ENCODE measurements at regions not wholly inside any gene's neighbourhood (a gene's known extent, or its start where the extent isn't known, plus 50 kb on each side); places are given as distances from the start of the nearest gene placed in this dataset.

DNA sequence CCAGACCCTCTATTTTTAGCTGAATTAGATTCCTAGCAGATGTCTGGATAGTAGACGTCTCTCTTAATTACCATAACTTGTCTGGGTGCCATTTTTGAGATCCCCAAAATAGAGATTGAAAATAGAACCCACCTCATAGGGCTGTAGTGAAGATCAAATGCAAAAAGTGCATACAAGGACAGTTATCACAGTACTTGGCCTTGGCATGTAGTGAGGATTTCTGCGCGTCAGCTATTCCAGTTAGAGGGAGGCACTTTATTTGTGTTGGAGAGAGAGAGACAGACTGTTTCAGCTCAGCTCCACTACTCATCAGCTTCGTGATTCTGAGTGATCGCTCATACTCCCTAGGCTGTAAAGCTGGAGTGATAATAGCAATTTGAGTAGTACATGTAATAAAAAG, 59.6 kb upstream of the CDH13 start:
- DNase-seq (ENCODE audit: low spot score) = no peak

DNA sequence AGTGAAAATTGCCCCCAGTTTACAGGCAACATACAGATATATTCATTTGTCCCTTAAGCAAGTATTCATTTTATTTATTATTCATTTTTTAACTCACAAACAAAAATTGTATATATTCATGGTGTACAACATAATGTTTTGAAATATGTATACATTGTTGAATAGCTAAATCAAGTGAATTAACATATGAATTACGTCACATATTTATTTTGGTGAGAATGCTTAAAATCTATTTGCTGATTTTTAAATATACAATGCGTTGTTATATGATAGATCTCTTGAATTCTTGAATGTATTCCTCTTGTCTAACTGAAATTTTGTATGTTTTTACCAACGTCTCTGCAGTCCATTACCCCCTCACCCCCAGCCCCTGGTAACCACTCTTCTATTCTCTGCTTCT, 63.4 kb upstream of the CDH13 start:
- DNase-seq (ENCODE audit: low spot score) = no peak

DNA sequence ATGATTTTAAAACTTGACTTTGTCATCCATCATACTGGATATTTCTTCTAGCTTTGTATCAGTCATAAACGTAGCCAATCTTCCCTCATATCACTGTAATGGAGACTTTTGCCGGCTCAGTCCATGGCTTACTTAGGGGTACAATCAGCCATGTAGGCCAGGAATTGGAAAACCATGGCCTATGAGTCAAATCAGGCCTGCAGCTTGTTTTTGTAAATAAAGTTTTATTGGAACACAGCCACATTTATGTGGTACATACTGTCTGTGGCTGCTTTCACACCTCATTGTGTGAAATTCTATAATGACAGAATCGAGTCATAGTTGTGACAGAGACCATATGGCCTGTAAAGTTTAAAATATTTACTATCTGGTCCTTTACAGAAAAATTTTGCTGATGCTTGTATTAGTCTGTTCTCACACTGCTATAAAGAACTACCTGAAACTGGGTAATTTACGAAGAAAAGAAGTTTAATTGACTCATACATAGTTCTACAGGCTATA, 64.5 kb upstream of the CDH13 start:
- DNase-seq (ENCODE audit: low spot score) = no peak

DNA sequence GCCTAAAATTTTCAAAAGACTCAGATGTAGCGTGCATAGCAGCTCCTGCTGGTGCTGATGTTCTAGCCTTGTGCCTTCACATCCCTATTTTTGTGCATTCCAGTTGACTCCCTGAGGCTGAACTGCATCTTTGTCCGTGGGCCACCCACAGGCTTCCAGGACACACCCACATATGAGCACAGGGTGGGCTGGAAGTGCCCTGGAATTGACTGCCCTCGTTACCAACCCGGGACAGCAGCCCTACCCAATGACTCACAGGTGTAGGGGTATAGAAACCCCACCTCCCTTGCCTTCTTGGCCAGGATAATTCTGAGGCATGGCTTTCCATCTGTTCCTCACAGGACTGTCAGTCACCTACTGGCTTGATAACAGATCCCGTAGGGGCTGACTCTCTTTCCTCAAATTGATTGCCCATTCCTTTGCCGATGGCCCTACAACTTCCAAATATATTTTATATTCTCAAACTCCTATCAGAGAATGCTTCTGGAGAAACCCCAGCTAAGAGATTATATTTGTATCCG, 65.9 kb upstream of the CDH13 start:
- DNase-seq (ENCODE audit: low spot score) = no peak

DNA sequence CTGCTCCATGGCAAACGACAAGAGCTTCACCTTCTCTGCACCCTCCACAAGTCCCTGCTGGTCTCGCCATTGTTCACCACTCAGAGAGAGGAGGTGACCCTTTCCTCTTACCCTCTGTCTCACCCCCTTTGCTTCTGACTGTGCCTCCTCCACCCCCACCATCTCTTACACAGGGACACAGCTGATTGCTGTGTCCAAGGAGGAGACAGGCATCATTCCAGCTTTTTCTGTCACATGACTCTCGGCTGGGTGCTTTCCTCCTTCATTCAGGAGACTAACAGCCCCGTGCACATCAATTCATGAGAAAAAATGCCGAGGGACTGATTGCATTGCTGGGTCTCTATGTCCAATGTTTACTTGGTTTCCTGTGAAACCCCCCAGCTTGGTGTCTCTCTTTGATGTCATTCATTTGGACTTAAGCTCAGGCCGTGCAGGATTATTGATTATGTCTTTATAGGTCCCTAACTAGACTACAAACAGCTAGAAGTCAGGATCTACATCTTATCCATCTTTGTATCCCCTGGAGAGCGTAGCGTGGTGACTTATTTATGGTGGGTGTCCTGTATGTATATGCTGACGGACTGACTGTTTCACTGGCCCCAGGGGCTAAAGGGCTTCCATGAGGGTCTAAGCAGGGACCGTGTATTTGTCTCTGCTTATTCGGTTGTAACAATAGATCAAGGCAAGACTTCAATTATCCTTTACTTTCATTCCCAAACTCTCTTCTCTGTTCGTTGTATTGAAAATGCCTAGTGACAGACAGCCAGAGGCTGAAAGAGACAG, 82.2 kb upstream of the CDH13 start:
- DNase-seq (ENCODE audit: low spot score) = no peak

DNA sequence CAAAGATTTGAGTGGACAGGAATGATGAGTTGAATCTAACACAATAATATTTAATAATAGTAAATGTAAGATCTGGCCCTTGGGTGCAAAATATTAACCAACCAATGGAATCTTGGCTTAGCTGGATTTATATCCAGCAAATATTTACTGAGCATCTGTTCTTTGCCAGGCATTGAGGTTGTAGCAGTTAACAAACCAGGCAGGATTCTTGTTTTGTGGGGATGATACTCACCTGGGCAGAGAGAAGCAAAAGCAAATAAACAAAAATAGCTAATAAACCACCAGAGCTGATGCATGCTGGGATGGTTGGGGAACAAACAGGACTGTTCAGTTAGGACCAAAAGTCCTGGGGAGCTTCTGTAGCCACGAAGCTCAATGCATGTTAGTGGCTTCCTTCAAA, 84.1 kb upstream of the CDH13 start:
- no peak for DNase-seq (ENCODE audit: low spot score)

DNA sequence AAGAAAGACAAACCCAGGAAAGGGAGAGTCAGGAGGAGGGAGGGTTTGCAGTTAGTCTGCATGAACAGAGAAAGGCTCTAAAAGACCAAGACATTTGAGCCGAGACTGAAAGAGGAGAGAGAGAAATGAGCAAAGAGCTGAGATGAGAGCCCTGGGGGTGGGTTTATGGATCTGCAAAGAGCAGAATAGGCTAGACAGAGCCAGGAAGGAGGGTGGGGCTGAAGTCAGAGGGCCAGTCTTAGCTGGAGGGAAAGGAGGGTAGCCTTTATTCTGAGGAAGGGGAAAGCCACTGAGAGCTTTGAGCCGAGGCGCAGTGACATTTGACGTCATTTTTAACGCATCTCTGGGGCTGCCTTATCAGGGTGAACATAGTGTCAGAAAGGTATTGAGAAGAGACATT, 85.7 kb upstream of the CDH13 start:
- DNase-seq (ENCODE audit: low spot score) = no peak

DNA sequence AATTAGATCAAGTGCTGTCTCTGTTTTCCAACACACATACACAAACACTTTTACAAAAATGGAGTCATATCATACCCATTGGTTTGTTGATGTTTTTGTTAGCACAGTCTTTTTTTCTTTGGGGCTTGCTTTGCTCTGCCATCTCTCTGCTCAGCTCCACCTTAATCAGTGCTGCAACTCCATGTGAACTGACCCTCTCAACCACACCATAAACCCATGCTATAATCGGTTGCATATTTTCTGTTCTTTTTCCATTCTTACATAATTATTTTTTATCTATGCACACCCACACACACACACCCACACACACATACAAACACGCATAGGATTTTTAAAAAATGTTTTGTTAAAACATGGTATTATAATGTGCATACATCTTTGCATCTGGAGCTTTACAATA, 91.0 kb upstream of the CDH13 start:
- no peak for DNase-seq (ENCODE audit: low spot score)

DNA sequence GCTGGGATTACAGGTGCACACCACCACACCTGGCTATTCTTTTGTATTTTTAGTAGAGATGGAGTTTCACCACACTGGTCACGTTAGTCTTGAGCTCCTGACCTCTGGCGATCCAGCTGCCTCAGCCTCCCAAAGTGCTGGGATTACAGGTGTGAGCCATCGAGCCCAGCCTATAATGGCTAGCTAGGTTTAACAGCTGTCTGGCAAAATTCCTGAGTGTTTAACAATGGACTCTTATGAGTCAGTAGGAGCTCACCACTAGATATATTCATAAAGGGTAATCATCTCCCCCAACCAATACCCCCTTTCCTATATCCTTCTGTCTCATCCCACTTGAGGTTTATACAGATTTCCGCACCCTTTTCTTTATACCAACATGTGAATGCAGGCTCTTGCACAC, 91.5 kb upstream of the CDH13 start:
- no peak for DNase-seq (ENCODE audit: low spot score)

DNA sequence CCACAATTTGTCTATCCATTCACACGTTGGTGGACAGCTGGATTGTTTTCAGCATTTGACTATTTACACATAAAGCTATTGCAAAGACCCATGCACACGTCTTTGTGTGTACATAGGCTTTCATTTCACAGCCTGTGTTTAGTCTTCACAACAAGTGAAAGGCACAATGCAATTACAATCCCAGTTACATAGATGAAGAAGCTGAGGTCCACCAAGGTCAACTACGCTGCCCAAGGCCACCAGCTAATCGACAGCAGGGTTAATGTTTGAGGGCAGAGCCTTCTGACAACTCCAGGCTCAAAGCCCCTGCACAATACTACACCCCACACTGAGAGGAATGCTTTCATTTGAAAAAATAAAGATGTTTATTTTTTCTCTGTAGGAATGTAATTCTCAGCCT, 93.6 kb upstream of the CDH13 start:
- DNase-seq (ENCODE audit: low spot score) = no peak

DNA sequence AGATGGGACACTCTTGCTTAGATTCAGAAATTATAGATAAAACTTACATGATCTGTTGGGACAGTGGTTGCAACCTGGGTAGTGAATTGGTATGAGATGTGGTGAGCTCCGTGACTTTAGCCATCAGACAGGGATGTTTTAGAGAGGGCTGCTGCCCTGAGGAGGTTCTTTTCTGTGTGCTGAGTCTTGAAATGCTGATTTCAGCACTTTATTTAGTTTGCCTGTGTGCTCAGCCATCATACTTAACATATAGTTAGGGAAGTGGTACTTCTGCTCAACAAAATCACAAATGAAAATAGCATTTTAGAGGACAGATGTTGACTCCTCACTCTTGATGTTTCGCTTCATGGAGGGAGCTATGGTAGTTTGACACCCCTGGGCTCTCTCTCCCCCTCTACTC, 95.9 kb upstream of the CDH13 start:
- no peak for DNase-seq (ENCODE audit: low spot score)

DNA sequence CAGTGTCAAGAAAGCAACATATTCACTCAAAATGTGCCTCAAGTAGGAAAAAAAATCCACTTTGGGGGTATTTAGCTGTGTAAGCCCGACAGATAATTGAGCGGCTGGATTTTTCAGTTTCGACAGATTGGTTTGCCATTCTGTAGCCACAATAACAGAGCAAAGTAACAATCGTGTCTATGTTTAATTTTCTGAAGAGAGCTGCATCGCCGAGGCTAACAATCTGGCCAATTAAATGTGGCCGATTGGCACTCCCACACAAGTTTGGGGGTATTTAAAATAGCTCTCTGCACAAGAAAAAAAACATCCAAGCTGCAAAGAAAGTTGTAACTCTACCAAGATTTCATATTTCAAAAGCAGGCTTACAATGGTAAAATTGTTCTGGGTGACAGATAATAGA, 99.7 kb upstream of the CDH13 start:
- no peak for DNase-seq (ENCODE audit: low spot score)

DNA sequence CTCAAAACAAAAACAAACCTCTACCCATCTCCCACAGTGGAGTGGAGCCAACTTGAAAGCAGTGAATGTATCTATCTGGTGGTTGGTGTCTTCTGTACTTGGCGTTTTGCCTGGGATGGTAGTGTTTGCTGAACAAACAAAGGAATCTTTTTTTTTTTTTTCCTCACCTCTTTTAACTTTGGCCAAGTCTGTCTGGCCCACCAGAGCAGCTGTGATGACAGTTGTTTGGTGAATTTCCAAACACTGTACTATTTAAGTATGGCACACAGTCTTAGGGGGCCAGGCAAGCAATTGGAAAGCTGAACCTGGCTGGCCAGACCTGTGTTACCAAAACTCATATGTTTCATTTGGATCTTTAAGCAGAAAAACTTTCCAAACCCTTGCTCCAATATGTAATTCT, 101.8 kb upstream of the CDH13 start:
- DNase-seq (ENCODE audit: low spot score) = no peak

DNA sequence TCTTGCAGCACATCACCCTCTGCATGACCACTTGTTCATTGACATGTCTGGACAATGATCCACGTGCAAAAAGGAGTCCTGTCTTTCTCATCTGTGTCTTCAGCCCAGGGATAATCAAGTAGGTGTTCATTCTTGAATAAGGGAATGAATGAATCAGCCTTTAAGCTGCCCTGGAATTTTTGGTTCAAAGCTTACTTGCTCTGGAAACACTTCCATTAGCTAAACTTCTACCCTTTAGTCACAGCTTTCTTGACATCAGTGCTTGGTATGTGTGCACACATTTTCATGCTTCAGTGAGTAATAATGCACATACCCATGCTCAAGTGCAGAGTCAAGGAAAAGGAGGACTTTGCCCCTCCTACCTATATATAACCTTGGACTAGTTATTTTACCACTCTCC, 103.0 kb upstream of the CDH13 start:
- DNase-seq (ENCODE audit: low spot score) = no peak

DNA sequence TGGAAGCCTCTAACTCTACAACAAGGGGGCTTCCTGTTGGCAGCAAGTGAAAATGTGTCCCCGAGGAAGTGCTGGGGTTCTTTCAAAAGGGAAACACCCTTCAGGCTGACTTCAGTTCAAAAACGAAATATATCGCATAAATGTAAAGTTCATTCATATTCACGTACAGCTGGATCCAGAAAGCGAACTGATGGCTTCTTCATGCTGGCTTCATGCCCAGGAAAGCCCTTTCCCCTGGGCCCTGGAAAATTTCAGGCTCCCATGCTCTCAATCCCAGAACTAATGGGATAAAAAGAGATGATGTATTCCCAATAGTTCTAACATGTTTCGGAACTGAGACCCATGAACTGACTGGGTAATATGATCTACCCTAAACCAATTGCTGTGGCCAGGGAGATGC, 104.7 kb upstream of the CDH13 start:
- no peak for DNase-seq (ENCODE audit: low spot score)

DNA sequence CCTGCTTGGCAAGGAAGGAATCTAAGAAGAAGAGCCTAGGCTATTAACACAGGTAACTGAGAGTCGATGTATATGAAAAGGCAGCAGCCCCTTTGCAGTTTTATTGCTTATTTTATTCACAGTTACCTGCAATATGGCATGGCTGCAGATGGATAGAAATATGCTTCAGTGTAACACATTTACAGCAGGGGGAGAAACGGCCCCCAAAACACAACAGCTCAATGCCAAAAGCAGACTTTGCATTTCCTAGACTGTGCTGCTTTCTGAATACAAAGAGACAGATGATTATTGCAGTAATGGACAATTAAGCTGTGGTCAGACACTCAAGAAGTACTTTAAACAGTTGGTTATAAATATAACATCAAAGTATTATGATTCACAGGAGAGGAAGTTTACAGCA, 108.0 kb upstream of the CDH13 start:
- no peak for DNase-seq (ENCODE audit: low spot score)

DNA sequence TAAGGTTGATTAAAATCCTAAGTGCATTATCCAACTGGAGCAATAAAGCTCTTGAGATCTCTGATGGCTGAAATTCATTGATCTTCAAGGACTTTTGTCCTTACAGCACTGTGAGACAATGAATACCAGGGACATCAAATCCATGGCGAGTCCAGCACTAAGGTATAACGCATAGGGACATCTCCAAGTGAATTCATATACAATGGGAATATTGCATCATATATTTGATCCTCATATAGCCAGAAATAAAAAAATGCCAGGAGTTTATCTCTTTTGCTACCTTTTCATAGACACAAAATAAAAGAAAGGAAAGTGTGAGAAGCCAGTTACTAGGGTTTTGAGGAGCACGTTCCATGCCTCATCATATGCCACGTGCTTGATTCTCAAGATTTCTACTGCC, 112.5 kb upstream of the CDH13 start:
- DNase-seq (ENCODE audit: low spot score) = no peak

DNA sequence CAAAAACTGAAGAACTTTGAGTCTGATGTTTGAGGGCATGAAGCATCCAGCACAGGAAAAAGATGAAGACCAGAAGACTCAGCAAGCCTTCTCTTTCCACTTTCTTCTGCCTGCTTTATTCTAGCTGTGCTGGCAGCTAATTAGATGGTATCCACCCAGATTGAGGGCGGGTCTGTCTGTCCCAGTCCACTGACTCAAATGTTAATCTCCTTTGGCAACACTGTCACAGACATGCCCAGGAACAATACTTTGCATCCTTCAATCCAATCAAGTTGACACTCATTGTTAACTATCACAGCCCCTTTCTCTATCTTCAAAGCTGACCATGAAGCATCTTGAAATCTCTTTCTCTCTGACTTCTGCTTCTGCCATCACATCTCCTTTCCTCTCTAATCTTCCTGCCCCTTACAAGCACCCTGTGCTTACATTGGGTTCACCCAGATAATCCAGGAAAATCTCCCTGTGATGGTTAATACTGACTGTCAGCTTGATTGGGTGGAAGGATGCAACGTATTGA, 115.9 kb upstream of the CDH13 start:
- DNase-seq (ENCODE audit: low spot score) = no peak

DNA sequence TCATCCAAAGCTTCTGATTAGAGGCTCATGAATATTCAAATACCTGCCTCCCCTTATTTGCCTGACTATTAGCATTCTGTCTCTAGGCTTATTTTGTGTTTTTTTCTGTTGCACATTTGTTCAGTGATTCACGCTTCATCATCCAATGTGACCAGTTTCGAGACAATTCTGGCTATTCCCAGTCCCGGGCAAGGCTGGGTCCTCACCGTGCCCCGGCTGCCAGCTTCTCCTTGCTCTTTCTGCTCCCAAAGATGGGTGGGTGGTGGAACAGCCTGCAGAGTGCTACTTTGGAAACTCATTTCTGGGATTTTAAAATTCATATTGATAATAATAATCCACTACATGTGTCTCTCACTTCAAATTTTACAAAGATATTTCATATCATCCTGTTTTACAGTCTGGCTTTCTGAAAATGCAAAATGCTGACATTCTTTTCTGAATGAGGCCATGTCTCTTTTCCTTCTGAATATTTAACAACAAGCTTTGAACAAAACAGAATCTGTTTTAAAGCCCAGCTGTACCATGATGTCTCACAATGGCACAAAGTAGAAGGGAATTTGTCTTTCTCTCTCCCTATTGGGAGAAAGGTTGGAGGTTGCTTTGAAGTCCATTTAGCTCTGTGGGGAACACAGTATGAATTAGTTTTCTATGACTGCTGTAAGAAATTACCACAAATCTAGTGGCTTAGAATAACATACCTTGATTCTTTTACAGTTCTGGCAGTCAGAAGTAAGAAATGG, 116.9 kb upstream of the CDH13 start:
- no peak for DNase-seq (ENCODE audit: low spot score)

DNA sequence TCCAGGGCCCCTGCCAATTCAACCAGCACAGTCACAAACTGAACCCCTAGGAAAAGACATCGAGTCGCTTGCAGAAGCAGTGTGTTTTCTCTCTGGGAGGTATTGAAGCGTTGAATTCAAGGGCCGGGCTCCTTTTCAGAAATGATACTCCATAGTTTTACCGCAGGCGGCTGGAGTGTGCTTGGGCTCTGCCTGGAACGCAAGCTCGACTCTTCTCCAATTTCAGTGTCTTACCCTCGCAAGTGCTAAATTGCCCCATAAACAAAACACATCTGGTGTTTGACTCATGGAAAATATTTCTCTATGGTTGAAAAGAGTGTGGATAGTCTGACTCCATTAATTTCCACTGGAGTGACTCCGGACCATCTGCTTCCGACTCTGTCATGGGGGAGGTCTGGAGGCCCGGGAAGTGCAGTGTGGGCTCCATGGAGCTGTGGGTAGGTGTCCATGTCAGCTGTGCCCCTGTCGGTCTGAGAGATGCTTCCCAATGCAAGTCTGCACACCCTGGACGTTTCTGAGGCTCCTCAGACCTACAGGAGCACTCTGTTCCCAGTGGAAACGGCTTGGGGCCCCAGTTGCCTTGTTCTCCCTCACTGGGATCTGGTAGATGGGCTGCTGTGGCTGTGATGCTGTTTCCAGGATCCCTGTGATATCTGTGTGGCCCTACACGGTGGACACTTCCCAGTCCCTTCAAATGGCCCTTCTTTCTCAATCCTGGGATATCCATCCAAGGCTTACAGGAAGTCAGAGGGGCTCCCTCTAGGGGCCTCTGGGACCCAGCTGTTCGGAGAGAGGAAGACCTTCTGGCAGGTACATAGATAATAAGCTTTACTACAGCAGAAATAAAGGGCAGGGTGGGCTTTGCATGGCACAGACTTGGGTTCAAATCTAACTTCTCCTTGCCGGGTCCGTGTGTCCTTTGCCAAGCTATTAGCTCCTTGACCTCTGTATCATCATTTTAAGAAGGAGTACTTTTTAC, 119.8 kb upstream of the CDH13 start:
- no peak for DNase-seq (ENCODE audit: low spot score)

DNA sequence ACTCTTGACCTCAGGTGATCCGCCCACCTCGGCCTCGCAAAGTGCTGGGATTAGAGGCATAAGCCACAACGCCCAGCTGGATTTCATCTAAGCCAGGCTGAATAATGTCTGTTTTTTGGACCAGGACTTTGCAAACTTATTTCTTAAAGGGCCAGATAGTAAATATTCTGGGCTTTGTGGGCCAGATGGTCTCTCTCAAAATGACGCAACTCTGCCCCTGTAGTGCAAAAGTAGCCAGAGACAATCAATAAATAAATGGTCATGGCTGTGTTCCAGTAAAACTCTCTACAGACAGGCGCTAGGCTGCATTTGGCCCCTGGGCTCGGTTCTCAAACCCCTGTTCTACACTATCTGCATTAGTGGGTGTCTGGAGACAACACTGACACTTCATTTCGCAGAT, 121.9 kb upstream of the CDH13 start:
- no peak for DNase-seq (ENCODE audit: low spot score)

DNA sequence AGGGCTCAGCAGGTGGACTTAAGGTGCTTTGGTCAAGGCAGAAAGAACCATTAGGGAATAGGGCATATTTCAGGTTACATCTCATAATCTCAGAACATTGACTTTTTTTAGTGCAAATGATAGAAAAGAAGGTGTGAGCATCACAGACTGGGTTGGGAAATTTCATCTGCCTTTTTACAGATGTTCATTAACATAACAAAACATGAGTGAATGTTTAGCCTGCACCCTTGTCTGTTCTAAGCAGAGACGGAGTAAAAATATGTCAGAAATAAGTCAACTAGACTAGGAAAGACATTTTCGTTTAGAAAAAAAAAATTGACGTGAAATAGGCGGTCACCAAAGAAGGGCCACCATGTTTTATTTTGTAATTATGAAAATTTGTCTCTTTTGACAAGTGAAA, 127.5 kb upstream of the CDH13 start:
- DNase-seq (ENCODE audit: low spot score) = no peak
